ENCODE measurements at regions not wholly inside any gene's neighbourhood (a gene's known extent, or its start where the extent isn't known, plus 50 kb on each side); places are given as distances from the start of the nearest gene placed in this dataset.

DNA sequence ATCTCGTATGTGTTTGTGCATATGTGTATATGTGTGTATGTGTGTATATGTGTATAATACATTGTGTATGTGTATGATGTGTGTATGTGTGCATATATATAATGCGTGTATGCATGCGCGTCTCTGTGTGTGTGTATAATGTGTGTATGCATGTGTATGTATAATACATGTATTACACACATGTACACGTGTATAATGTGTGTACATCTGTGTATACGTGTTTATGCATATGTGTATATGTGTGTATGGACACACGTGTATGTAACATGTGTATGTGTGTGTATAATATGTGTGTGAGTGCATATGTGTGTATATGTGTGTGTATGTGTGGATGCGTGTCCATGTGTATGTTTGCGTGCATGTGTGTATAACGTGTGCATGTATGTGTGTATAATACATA is 433.7 kb upstream of the RBFOX1 start:
- H3K27me3 ChIP-seq (ENCODE audit: low read length), result no peaks in the 10 kb centered on the region
- no peak for DNase-seq
- H3K4me2 ChIP-seq (ENCODE audit: low read length), result no peak overlapping the region
- no peaks in the 10 kb centered on the region for H3K9me3 ChIP-seq (ENCODE audit: low read length)
- TF ChIP-seq CTCF (conservative IDR thresholded peaks at IDR 0.05; ENCODE audit: low read depth, low read length) (no peak), EZH2 (IDR thresholded peaks at IDR 0.05; ENCODE audit: low read length, unreplicated experiment) (no peak), EZH2phosphoT487 (IDR thresholded peaks at IDR 0.05; ENCODE audit: borderline replicate concordance, low read length) (no peak)
- no peaks in the 10 kb centered on the region for H3K9me2 ChIP-seq (replicated peaks; ENCODE audit: low read length)
- H3F3A ChIP-seq (ENCODE audit: low read length, unreplicated experiment), result no peaks in the 10 kb centered on the region
- no peaks in the 10 kb centered on the region for H3K36me3 ChIP-seq (ENCODE audit: low read depth, low read length)
- H3K9ac ChIP-seq (ENCODE audit: low read length), result no peak overlapping the region
- H3K27ac ChIP-seq (ENCODE audit: low read length), result no peak overlapping the region
- POLR2A ChIA-PET (ENCODE audit: unreplicated experiment), result no interaction called here
- no peak for ATAC-seq
- no peak overlapping the region for H3K4me3 ChIP-seq (ENCODE audit: low read length)
- H4K20me1 ChIP-seq (ENCODE audit: low read length), result no peaks in the 10 kb centered on the region
- CTCF ChIA-PET, result no interaction called here
- intact Hi-C loops (cut with micrococcal nuclease), result no loop called here
- no TSS peak for BruUV-seq (replicated peaks)
- no peak overlapping the region for H2AFZ ChIP-seq (ENCODE audit: low read length)
- H3K79me2 ChIP-seq (ENCODE audit: low read length), result no peaks in the 10 kb centered on the region
- no peaks in the 10 kb centered on the region for H3K4me1 ChIP-seq (ENCODE audit: insufficient read depth, low read length)

DNA sequence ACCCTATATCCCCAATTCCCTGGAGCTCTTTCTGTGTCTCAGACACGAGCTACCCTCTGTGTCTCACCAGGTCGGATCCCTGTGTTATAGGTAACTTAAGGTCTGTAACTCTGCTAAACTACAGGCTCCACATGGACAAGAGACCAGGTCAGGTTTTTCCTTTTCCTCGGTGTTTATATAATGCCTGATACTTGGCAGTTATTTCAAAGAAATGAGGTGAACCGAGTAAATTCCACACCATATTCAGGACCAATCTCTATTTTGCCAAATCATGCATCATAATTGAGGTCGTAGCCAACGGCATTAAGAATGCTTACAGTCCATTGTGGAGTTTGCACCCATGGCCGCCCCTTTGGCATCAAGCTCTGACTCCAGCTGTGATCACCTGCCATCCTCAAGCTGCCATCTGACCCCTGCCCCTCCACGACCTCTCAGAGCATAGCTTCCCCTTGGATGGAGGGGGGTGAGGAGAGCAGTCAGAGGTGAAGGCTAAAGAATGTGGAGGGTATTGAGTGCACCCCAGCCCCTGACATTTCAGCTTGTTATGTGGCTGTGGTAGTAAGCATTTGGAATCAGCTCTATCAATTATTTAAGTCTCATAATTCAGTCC is 434.7 kb upstream of the RBFOX1 start:
- CTCF ChIA-PET, result no interaction called here

More for the DNA sequence above, 434.7 kb upstream of the RBFOX1 start:
- Histone ChIP-seq H3K9me3 (ENCODE audit: low read length) (no peaks in the 10 kb centered on the region), H3K27ac (ENCODE audit: low read length) (no peak overlapping the region), H3K79me2 (ENCODE audit: low read length) (no peaks in the 10 kb centered on the region), H3K4me3 (ENCODE audit: low read length) (no peak overlapping the region), H3F3A (ENCODE audit: low read length, unreplicated experiment) (no peaks in the 10 kb centered on the region), H3K9ac (ENCODE audit: low read length) (no peak overlapping the region), H3K4me1 (ENCODE audit: insufficient read depth, low read length) (no peaks in the 10 kb centered on the region), H4K20me1 (ENCODE audit: low read length) (no peaks in the 10 kb centered on the region), H3K4me2 (ENCODE audit: low read length) (no peak overlapping the region), H2AFZ (ENCODE audit: low read length) (no peak overlapping the region), H3K27me3 (ENCODE audit: low read length) (no peaks in the 10 kb centered on the region), H3K36me3 (ENCODE audit: low read depth, low read length) (no peaks in the 10 kb centered on the region), H3K9me2 (replicated peaks; ENCODE audit: low read length) (no peaks in the 10 kb centered on the region)
- TF ChIP-seq EZH2phosphoT487 (IDR thresholded peaks at IDR 0.05; ENCODE audit: borderline replicate concordance, low read length), result no peak
- no peak for TF ChIP-seq EZH2 (IDR thresholded peaks at IDR 0.05; ENCODE audit: low read length, unreplicated experiment)
- no peak for TF ChIP-seq CTCF (conservative IDR thresholded peaks at IDR 0.05; ENCODE audit: low read depth, low read length)
- BruUV-seq (replicated peaks), result no TSS peak
- no peak for DNase-seq
- intact Hi-C loops (cut with micrococcal nuclease), result no loop called here
- POLR2A ChIA-PET (ENCODE audit: unreplicated experiment), result no interaction called here
- ATAC-seq, result no peak
